Upper lobe of right lung (tissue), 1 donor: ENCODE measurements at regions not wholly inside any gene's neighbourhood (a gene's known extent, or its start where the extent isn't known, plus 50 kb on each side); places are given as distances from the start of the nearest gene placed in this dataset.

ENCODE experiments used
- ATAC-seq: fragments of 200-7000 bp; cut with Tn5 transposase; one replicate; pipeline ENCODE4 v1.9.1; 2020; ENCODE audit warnings: mild to moderate bottlenecking, moderate library complexity
- DNase-seq: peaks from one replicate; pipeline ENCODE4 v3.0.0-alpha.2; 2020
- H3K27ac ChIP-seq: fragments of 200-600 bp; one replicate; pipeline ENCODE4 v1.8.0; 2022
- H3K27me3 ChIP-seq: fragments of 200-600 bp; one replicate; pipeline ENCODE4 v1.8.0; 2022; ENCODE audit warnings: mild to moderate bottlenecking
- H3K36me3 ChIP-seq: fragments of 200-600 bp; one replicate; pipeline ENCODE4 v1.8.0; 2022
- H3K4me1 ChIP-seq: fragments of 200-600 bp; one replicate; pipeline ENCODE4 v1.8.0; 2022
- H3K4me3 ChIP-seq: fragments of 200-600 bp; one replicate; pipeline ENCODE4 v1.8.0; 2022; ENCODE audit warnings: mild to moderate bottlenecking
- H3K9me3 ChIP-seq: fragments of 200-600 bp; one replicate; pipeline ENCODE4 v1.8.0; 2022
- intact Hi-C: fragments of 100-400 bp; cut with DNase I; formaldehyde crosslinking; loops from one replicate; pipeline ENCODE4 v1.11.0; 2022
- TF ChIP-seq, protein P1 (sequence below): fragments of 200-600 bp; IDR thresholded peaks from one replicate; pipeline ENCODE4 v1.8.0; 2022; ENCODE audit warnings: antibody characterized with exemption
- donor health status: DM: no; HTN: yes; CAD: no; lungs with severe emphysema.

DNA sequence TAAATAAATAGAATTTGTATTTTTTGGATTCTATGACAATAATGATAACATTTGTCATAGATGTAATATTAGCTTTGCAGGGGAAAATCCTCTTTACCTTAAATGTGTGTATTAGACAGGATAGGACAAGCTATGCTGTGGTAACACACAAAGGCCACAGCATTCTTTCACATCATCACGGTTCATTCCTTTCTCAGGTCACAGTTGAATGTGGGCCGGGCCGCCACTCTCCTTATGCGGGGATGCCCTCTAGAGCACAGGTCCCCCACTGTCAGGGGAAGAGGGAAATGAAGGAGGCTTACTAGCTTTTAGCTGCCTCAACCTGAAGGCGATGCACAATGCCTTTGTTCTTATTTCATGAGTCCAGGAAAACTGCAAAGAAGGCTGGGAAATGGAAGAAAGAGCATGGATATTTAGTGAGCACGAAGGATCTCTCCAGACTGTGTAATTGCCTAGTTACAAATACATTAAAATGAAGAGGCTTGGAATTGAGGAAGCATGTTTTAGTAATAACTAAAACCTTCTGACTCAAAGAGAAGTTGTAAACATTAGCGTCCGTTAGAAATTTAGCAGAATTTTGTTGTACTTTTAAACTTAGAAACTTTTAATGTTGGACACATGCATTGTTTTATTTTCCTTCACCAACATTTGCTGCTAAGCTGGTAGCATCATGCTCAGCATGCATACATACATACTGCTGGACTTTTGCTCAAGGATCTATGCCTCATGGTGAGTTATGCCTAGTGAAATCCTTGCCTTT, 248.9 kb upstream of the FOXQ1 start:
- TF ChIP-seq, protein P1, sequence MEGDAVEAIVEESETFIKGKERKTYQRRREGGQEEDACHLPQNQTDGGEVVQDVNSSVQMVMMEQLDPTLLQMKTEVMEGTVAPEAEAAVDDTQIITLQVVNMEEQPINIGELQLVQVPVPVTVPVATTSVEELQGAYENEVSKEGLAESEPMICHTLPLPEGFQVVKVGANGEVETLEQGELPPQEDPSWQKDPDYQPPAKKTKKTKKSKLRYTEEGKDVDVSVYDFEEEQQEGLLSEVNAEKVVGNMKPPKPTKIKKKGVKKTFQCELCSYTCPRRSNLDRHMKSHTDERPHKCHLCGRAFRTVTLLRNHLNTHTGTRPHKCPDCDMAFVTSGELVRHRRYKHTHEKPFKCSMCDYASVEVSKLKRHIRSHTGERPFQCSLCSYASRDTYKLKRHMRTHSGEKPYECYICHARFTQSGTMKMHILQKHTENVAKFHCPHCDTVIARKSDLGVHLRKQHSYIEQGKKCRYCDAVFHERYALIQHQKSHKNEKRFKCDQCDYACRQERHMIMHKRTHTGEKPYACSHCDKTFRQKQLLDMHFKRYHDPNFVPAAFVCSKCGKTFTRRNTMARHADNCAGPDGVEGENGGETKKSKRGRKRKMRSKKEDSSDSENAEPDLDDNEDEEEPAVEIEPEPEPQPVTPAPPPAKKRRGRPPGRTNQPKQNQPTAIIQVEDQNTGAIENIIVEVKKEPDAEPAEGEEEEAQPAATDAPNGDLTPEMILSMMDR, result no peak
- no peaks in the 10 kb centered on the region for H3K36me3 ChIP-seq
- DNase-seq (no peak), ATAC-seq (no peak)
- H3K4me1 ChIP-seq, result no peaks in the 10 kb centered on the region
- no peak overlapping the region for H3K4me3 ChIP-seq
- no peaks in the 10 kb centered on the region for H3K27me3 ChIP-seq
- H3K27ac ChIP-seq, result no peak overlapping the region
- intact Hi-C loops, result no loop called here
- H3K9me3 ChIP-seq, result no peaks in the 10 kb centered on the region

DNA sequence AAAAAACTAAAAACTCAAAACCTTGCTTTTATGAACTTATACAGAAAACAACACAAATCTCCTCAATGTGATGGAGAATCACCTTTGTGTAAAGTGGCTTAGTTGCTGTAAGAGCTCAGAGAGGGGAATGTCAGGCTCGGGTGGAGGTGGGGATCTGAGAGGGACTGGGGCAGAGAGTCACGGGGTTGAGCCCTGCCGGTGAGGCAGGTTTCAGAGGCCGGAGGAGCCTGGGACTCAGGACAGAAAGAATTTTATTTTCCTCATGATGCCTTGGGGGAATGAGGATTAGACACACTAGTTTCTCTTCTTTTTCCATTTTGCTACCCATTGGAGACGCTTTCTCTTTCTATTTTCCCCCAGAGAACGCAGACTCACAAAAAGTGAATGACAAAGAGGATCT, 252.3 kb upstream of the FOXQ1 start:
- no peak overlapping the region for H3K4me3 ChIP-seq
- ATAC-seq (no peak), DNase-seq (no peak)
- no peaks in the 10 kb centered on the region for H3K9me3 ChIP-seq
- H3K36me3 ChIP-seq, result no peaks in the 10 kb centered on the region
- H3K27ac ChIP-seq, result no peak overlapping the region
- TF ChIP-seq, protein P1, result no peak
- H3K27me3 ChIP-seq, result no peaks in the 10 kb centered on the region
- intact Hi-C loops, result no loop called here
- H3K4me1 ChIP-seq, result no peaks in the 10 kb centered on the region

DNA sequence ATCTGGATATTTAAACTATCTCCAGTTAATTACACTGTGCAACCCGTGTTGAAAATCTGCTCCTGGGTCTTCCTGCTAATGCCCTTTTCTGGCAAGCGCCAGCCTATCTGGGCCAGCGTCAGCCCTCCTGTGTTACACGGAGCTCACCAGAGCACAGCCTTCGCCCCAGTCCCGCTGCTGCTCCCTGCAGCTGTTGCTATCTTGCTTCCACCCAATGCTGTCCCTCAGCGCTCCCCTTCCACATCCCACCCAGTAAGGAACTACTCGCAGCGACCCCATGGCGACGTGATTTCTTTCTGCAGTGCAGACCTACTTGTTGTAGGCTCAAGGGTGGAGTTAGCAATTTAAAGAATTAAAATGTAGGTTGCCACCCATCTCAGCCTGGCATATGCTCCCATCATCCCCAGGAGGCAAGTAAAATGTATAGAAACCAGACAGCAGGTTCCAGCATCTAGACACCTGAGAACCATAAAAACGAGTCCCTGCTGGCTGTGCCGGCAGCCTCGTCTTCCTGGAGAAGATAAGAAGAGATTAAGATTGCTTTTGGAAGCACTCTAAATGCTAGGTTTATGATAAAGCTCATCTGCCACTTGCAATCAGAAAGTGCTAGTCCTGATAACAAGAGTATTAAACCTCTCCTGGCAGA, 254.3 kb upstream of the FOXQ1 start:
- Histone ChIP-seq H3K27ac (no peak overlapping the region), H3K36me3 (no peaks in the 10 kb centered on the region), H3K27me3 (no peaks in the 10 kb centered on the region), H3K4me3 (no peak overlapping the region), H3K4me1 (no peaks in the 10 kb centered on the region), H3K9me3 (no peaks in the 10 kb centered on the region)
- DNase-seq (no peak), ATAC-seq (no peak)
- TF ChIP-seq, protein P1, result no peak
- intact Hi-C loops, result no loop called here

DNA sequence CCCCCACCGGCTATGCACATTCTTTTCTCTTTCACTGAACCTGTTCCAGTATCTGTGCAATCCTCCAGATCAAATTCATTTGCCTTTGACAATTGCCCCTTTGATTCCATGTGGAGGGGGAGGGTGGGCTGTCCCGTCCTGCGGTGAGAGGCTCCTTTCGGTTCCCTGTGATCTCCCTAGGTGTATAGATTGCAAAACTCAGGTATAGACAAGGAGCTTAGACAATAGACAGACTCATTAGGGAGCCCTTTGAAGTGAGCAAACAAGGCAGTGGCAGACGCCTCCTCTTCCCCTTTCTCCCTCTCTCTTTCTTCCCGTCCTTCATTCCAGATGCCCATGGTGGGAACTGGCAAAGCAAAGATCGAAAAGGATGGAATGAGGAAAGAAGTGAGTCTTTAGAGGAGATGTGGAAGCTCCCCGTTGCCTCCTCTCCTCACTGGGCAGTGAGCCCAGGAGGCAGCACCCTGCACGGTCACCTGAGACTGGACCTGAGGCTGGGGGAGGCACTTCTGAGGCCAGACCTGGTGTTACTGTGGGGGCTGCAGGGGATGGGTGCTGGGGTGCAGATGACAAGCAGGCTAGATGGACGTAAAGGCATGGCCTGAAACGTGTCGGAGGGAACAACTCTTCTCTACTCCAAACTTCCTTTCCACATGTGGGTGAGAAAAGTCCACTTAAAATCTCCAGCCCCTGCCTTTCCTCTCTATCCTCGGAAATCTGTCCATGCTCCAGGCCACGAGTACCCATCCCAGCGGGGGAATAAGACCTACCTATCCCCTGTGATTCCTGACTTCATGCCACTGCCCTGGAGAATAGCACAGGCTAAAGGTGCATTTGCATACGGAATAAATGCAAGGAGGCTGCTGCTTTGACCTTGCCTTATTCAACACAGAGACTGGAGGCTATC, 256.6 kb upstream of the FOXQ1 start:
- Histone ChIP-seq H3K36me3 (no peaks in the 10 kb centered on the region), H3K27me3 (no peaks in the 10 kb centered on the region), H3K9me3 (no peaks in the 10 kb centered on the region), H3K4me3 (no peak overlapping the region), H3K27ac (no peak overlapping the region), H3K4me1 (no peaks in the 10 kb centered on the region)
- ATAC-seq (no peak), DNase-seq (no peak)
- TF ChIP-seq, protein P1, result no peak
- intact Hi-C loops, result no loop called here

DNA sequence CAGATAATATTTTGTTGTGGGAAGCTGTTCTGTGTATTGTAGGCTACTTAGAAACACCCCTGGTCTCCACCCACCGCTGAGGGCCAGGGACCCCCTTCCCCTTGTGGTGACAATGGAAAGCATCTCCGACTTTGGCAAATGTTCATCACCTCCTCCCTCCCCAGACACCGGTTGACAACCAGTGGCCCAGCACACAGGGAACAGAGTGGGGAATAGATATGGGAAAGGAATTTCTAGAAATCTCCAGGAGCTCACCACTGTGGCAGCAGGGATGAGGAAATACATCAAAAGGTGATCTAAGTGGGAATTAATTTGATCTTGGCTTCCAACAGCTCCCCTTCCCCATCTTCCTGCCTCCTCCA, 257.3 kb upstream of the FOXQ1 start:
- no peak overlapping the region for H3K4me3 ChIP-seq
- H3K27me3 ChIP-seq, result no peaks in the 10 kb centered on the region
- ATAC-seq (no peak), DNase-seq (no peak)
- no peaks in the 10 kb centered on the region for H3K4me1 ChIP-seq
- H3K9me3 ChIP-seq, result no peaks in the 10 kb centered on the region
- TF ChIP-seq, protein P1, result no peak
- no peaks in the 10 kb centered on the region for H3K36me3 ChIP-seq
- intact Hi-C loops, result no loop called here
- no peak overlapping the region for H3K27ac ChIP-seq
